BE2C (cell line): ENCODE measurements at regions not wholly inside any gene's neighbourhood (a gene's known extent, or its start where the extent isn't known, plus 50 kb on each side); places are given as distances from the start of the nearest gene placed in this dataset.

ENCODE experiments used
- DNase-seq: peaks from one replicate; pipeline ENCODE4 v3.0.0-alpha.2; 2020
- H3K27me3 ChIP-seq: fragments of 250-450 bp; sonication (Bioruptor Pico); 2 replicates; pipeline ENCODE4 v1.5.1; 2020; ENCODE audit warnings: mild to moderate bottlenecking
- H3K36me3 ChIP-seq: fragments of 250-450 bp; sonication (Bioruptor Pico); 2 replicates; pipeline ENCODE4 v1.5.1; 2020; ENCODE audit warnings: mild to moderate bottlenecking
- H3K4me1 ChIP-seq: fragments of 250-450 bp; sonication (Bioruptor Pico); 2 replicates; pipeline ENCODE4 v1.5.1; 2020
- H3K4me3 ChIP-seq: 2 replicates; pipeline ENCODE4 v1.5.1; 2011; ENCODE audit warnings: low read depth, low read length
- H3K9me3 ChIP-seq: fragments of 250-450 bp; sonication (Bioruptor Pico); 2 replicates; pipeline ENCODE4 v1.5.1; 2020
- TF ChIP-seq, protein P1 (sequence below): IDR thresholded peaks from 2 replicates; pipeline ENCODE4 v1.5.1; 2012; ENCODE audit warnings: mild to moderate bottlenecking, low read depth, low read length

DNA sequence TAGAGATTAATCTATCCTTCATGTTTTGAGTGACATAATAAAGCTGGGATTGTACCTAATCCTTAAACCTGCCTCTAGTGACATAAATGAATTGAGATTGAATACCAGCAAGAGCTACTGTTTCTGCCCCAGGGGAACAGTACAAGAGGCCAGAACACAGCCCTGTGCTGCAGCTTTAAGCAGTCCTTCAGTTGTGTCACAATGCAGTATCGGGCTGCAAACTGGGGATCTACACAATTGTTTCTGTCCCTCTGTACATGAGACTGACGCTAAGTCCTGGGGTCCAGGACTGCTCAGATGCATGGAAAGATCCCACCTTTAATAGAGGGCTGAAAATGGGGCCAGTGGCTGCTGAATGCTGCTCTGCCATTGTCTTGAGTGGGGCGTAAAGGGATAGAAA is 87.5 kb downstream of the MINAR1 start:
- H3K9me3 ChIP-seq = no peaks in the 10 kb centered on the region
- TF ChIP-seq, protein P1, sequence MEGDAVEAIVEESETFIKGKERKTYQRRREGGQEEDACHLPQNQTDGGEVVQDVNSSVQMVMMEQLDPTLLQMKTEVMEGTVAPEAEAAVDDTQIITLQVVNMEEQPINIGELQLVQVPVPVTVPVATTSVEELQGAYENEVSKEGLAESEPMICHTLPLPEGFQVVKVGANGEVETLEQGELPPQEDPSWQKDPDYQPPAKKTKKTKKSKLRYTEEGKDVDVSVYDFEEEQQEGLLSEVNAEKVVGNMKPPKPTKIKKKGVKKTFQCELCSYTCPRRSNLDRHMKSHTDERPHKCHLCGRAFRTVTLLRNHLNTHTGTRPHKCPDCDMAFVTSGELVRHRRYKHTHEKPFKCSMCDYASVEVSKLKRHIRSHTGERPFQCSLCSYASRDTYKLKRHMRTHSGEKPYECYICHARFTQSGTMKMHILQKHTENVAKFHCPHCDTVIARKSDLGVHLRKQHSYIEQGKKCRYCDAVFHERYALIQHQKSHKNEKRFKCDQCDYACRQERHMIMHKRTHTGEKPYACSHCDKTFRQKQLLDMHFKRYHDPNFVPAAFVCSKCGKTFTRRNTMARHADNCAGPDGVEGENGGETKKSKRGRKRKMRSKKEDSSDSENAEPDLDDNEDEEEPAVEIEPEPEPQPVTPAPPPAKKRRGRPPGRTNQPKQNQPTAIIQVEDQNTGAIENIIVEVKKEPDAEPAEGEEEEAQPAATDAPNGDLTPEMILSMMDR = no peak
- no peaks in the 10 kb centered on the region for H3K36me3 ChIP-seq
- no peak for DNase-seq
- H3K4me1 ChIP-seq = peaks cover 4% of the 10 kb centered on the region; the same call in 1 of the 2 replicates
- H3K27me3 ChIP-seq = no peaks in the 10 kb centered on the region
- H3K4me3 ChIP-seq = no peak overlapping the region

DNA sequence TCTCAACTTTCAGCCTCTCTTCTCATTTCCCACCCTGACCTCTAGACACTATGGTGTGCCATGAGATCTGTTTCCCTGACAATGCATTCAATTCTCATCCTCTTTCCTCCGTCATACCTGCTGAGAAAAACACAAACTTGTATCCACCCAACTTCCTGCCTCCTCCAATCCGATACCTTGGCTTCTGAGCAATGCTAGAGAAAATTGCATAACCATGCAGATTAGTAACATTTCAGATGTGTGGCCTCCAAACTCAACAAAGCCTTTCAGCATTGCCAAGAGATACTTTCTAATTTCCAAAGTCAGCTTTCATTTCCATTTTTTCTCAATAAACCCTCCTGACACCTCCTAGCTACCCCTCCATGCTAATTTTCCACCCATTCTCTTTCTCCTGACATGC is 88.5 kb downstream of the MINAR1 start:
- TF ChIP-seq, protein P1 = no peak

DNA sequence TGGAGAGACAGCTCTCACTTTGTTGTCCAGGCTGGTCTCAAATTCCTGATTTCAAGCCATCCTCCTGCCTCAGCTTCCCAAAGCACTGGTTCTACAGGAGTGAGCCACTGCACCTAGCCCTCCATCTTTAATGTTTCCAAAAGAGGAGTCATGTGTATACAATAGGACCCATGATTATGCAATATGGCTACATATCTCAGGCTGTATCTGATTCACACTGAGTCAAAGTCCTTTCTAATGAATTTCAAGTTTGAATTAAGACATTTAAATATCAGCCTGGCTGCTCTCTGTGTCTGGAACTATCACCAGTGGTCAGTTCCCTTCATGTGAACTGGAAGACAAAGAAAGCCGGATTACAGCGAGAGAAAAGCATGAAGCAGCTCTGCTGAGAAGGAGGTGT is 90.5 kb downstream of the MINAR1 start:
- H3K36me3 ChIP-seq = no peaks in the 10 kb centered on the region
- H3K4me1 ChIP-seq = peaks cover 4% of the 10 kb centered on the region; the same call in 1 of the 2 replicates
- no peak for DNase-seq
- H3K27me3 ChIP-seq = no peaks in the 10 kb centered on the region
- TF ChIP-seq, protein P1 = no peak
- H3K4me3 ChIP-seq = no peak overlapping the region
- H3K9me3 ChIP-seq = no peaks in the 10 kb centered on the region

More for the DNA sequence above, 88.5 kb downstream of the MINAR1 start:
- Histone ChIP-seq H3K36me3 (no peaks in the 10 kb centered on the region), H3K9me3 (no peaks in the 10 kb centered on the region), H3K27me3 (no peaks in the 10 kb centered on the region), H3K4me3 (no peak overlapping the region), H3K4me1 (peaks cover 4% of the 10 kb centered on the region; the same call in 1 of the 2 replicates)
- DNase-seq = no peak

DNA sequence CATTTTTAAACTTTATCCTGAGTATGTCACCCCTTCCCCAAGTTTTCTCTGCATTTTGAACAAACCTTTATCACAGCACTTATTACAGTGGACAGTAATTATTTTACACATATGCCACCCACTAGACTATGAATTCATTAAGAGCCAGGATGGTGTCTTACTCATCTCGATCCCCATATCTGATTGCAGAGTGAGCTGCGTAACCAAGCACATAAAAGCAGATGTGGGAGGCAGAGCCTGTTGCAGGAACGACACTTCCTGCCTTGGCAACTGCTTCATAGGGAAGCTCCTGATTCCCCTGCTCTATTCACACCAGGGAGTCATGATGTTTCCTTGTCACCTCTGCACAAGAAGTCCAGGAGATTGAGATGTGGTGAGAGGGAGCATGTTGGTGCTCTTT is 91.1 kb downstream of the MINAR1 start:
- TF ChIP-seq, protein P1 = no peak
- Histone ChIP-seq H3K4me3 (no peak overlapping the region), H3K27me3 (no peaks in the 10 kb centered on the region), H3K4me1 (peaks cover 4% of the 10 kb centered on the region; the same call in 1 of the 2 replicates), H3K36me3 (no peaks in the 10 kb centered on the region), H3K9me3 (no peaks in the 10 kb centered on the region)
- peak; percentile 25 for DNase-seq

DNA sequence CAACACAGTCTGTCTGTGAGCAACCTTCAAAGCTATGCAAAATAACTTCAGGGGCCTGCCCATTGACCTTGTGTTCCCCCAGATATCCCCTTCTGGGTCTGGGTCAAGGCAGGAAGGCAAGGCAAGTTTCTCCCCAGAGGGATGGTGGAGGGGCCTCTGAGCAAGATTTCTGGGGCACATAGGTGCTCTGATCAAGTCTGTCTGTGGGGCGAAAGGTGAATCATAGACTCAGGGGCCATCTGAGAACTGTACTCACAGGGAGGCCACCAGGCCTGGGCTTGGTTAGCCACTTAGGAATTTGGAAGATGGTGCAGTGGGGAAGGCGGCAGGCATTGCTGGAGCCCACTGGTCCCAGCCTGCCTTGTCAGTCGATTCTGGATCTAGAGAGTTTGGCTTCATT is 92.4 kb downstream of the MINAR1 start:
- Histone ChIP-seq H3K9me3 (no peaks in the 10 kb centered on the region), H3K4me1 (peaks cover 5% of the 10 kb centered on the region; the same call in 1 of the 2 replicates), H3K36me3 (no peaks in the 10 kb centered on the region), H3K27me3 (no peaks in the 10 kb centered on the region), H3K4me3 (no peak overlapping the region)
- DNase-seq = no peak
- TF ChIP-seq, protein P1 = no peak

DNA sequence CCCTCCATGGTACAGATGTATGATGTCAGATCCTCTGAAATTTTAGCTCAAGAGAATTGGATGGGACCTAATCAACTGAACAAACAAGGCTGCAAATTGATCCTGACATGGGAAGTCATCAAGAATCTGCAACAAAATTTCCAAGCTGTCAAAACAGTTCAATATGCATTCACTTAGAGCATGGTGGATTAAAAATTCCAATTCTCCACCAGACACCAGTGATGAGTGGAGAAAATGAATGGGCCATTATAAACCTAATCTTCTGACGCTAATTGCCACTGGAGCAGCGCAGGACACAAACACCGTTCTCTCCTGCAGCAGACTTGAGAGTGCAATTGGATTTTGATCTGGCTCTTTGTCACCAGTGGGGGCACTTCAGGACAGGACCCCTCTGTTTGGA is 94.2 kb downstream of the MINAR1 start:
- Histone ChIP-seq H3K27me3 (no peaks in the 10 kb centered on the region), H3K4me3 (no peak overlapping the region), H3K9me3 (no peaks in the 10 kb centered on the region), H3K36me3 (no peaks in the 10 kb centered on the region), H3K4me1 (peaks cover 7% of the 10 kb centered on the region; the same call in 1 of the 2 replicates)
- no peak for DNase-seq
- TF ChIP-seq, protein P1 = no peak
